ENCODE measurements at regions not wholly inside any gene's neighbourhood (a gene's known extent, or its start where the extent isn't known, plus 50 kb on each side); places are given as distances from the start of the nearest gene placed in this dataset.

DNA sequence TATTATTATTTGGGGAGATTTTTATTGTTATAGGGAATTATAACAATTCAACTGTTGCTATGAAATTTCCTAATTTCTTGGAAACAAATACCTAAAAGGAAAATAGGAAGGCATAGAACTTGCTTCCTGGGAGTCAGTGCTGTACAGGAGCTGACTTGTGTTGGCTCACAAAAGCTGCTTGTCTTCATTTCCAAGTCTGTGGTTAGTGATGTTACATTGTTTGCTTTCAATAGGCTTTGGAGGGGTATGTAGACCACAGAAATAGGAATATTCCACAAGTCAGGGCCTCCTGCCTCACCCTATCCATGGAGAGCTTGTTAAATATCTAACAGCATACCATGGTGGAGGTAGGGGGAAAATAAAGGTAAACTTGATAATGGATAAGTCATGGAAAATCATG lies 688.9 kb upstream of the FAM98A start:
- no peaks in the 10 kb centered on the region for H3K36me3 ChIP-seq (ENCODE audit: control insufficient read depth in 2 of 2, insufficient read depth in 2 of 2, low read length in 2 of 2)
- no peak overlapping the region for H3K9ac ChIP-seq (ENCODE audit: low read length in 2 of 2)
- peaks cover 0 to 2% of the 10 kb centered on the region in 2 donors for H3K9me3 ChIP-seq (ENCODE audit: control insufficient read depth in 2 of 2, low read length in 2 of 2)
- no peaks in the 10 kb centered on the region for H3K27me3 ChIP-seq (ENCODE audit: control insufficient read depth in 1 of 2, insufficient read depth in 2 of 2, low read length in 2 of 2)
- H3K27ac ChIP-seq (ENCODE audit: low read length): no peak overlapping the region
- H3K4me3 ChIP-seq (ENCODE audit: low read length in 2 of 2): no peak overlapping the region
- H3K4me1 ChIP-seq (ENCODE audit: control insufficient read depth, insufficient read depth, low read length): no peaks in the 10 kb centered on the region

DNA sequence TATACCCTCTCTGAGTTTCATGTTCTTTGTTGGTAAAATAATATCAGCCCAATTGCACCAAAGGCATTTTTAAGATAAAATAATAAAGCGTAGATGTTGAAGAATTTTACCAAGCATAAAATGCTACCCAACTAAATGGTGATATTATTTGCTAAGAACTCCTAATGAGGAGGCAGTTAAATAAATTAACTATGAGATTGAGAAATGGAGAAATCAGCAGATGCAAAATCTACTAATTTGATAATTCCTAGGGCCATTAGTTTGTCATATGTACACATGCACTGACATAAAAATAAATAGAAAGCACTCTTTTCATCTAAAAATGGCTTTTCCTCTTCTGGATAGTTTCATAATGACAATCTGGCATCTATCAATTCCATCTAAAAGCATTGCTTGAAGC lies 681.5 kb upstream of the FAM98A start:
- Histone ChIP-seq H3K27ac (ENCODE audit: low read length) (no peak overlapping the region), H3K9ac (ENCODE audit: low read length in 2 of 2) (no peak overlapping the region), H3K27me3 (ENCODE audit: control insufficient read depth in 1 of 2, insufficient read depth in 2 of 2, low read length in 2 of 2) (no peaks in the 10 kb centered on the region), H3K36me3 (ENCODE audit: control insufficient read depth in 2 of 2, insufficient read depth in 2 of 2, low read length in 2 of 2) (no peaks in the 10 kb centered on the region), H3K4me3 (ENCODE audit: low read length in 2 of 2) (no peak overlapping the region), H3K9me3 (ENCODE audit: control insufficient read depth in 2 of 2, low read length in 2 of 2) (peaks cover 0 to 2% of the 10 kb centered on the region in 2 donors), H3K4me1 (ENCODE audit: control insufficient read depth, insufficient read depth, low read length) (no peaks in the 10 kb centered on the region)

DNA sequence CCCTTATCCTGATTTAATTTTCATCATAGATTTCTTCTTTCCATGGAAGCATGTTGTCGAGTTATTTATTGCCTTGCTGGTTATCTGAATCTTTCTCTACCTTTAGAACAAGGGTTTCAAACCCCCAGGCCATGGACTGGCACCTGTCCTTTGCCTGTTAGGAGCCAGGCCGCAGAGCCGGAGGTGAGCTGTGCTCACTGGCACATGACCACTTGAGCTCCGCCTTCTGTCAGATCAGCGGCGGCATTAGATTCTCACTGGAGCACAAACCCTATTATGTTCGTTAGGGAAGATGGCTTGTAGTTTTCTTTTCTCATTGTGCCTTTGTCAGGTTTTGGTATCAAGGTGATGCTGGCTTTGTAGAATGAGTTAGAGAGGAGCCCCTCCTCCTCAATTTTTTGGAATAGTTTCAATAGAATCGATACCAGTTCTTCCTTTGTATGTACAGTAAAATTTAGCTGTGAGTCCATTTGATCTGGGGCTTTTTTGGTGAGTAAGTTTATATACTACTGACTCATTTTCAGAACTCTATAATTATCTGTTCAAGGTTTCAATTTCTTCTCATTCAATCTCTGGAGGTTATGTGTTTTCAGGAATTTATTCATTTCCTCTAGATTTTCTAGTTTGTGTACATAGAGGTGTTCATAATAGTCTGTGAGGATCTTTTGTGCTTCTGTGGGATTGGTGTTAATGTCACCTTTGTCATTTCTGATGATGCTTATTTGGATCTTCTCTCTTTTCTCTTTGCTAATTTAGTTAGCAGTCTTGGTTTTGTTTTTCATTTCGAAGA lies 668.0 kb upstream of the FAM98A start:
- Histone ChIP-seq H3K4me3 (ENCODE audit: low read length in 2 of 2) (no peak overlapping the region), H3K9me3 (ENCODE audit: control insufficient read depth in 2 of 2, low read length in 2 of 2) (no peaks in the 10 kb centered on the region), H3K4me1 (ENCODE audit: control insufficient read depth, insufficient read depth, low read length) (no peaks in the 10 kb centered on the region), H3K36me3 (ENCODE audit: control insufficient read depth in 2 of 2, insufficient read depth in 2 of 2, low read length in 2 of 2) (no peaks in the 10 kb centered on the region), H3K9ac (ENCODE audit: low read length in 2 of 2) (no peak overlapping the region), H3K27ac (ENCODE audit: low read length) (no peak overlapping the region), H3K27me3 (ENCODE audit: control insufficient read depth in 1 of 2, insufficient read depth in 2 of 2, low read length in 2 of 2) (no peaks in the 10 kb centered on the region)

DNA sequence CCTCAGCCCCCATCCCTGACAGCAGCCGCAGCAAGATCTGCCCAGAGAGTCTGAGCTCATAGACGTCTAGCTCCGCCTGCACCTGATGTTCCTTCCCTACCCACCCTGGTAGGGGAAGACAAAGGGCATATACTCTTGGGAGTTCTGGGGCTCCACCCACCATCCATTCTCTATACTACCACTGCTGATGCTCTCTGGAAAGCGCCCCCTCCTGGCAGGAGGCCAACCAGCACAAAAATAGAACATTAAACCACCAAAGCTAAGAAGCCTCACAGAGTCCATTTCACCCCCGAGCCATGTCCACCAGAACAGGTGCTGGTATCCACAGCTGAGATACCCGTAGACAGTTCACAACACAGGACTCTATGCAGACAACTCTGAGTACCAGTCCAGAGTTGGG lies 662.6 kb upstream of the FAM98A start:
- Histone ChIP-seq H3K9me3 (ENCODE audit: control insufficient read depth in 2 of 2, low read length in 2 of 2) (no peaks in the 10 kb centered on the region), H3K4me3 (ENCODE audit: low read length in 2 of 2) (no peak overlapping the region), H3K27ac (ENCODE audit: low read length) (no peak overlapping the region), H3K4me1 (ENCODE audit: control insufficient read depth, insufficient read depth, low read length) (no peaks in the 10 kb centered on the region), H3K9ac (ENCODE audit: low read length in 2 of 2) (no peak overlapping the region), H3K27me3 (ENCODE audit: control insufficient read depth in 1 of 2, insufficient read depth in 2 of 2, low read length in 2 of 2) (no peaks in the 10 kb centered on the region), H3K36me3 (ENCODE audit: control insufficient read depth in 2 of 2, insufficient read depth in 2 of 2, low read length in 2 of 2) (no peaks in the 10 kb centered on the region)

DNA sequence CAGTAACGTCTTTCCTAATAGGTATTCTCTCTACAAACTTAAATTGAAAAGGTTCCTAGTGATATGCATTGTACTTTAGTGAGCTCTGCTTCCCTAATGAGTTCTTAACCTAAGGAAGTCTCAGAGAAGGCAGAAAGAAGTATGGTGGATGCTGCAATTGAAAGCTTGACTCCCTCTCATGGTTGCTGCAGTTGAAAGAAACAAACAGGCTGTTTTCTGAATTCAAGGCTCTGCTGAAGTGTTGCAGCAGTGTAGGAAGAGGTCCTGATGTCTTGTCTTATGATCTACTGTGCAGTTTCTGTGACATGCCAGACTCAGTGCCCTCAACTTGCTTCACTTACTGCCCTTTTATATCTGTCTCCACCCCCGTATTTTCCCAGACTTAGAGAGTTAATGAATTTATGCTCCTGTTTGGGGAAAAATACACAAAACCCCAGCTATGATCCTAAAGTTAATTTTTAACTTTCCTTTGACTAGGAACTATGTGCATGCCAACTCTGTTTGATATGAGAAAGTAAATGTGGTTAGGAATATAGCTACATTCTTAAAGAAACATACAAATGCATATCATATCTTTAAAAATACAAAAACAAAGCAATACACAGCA lies 655.3 kb upstream of the FAM98A start:
- Histone ChIP-seq H3K36me3 (ENCODE audit: control insufficient read depth in 2 of 2, insufficient read depth in 2 of 2, low read length in 2 of 2) (no peaks in the 10 kb centered on the region), H3K4me1 (ENCODE audit: control insufficient read depth, insufficient read depth, low read length) (no peaks in the 10 kb centered on the region), H3K27ac (ENCODE audit: low read length) (no peak overlapping the region), H3K4me3 (ENCODE audit: low read length in 2 of 2) (no peak overlapping the region), H3K27me3 (ENCODE audit: control insufficient read depth in 1 of 2, insufficient read depth in 2 of 2, low read length in 2 of 2) (no peaks in the 10 kb centered on the region), H3K9ac (ENCODE audit: low read length in 2 of 2) (no peak overlapping the region), H3K9me3 (ENCODE audit: control insufficient read depth in 2 of 2, low read length in 2 of 2) (no peaks in the 10 kb centered on the region)

DNA sequence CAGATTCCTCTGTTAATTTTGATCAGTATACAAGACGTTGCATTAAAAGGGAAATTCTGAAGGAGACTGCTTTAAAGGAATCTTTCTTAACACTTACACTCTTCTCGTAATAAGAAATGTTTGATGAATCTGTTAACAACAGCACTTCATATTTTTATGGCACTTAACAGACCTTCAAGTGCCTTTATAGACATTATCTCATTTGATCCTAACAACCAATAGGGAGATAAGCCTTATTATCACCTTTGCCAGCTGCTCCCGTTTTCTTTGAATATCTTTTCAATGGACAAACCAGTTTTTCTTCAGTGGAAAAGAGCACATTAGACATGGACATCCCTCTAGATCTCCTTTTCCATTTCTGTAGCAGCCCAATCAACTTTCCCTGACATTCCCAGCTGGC lies 653.0 kb upstream of the FAM98A start:
- no peaks in the 10 kb centered on the region for H3K27me3 ChIP-seq (ENCODE audit: control insufficient read depth in 1 of 2, insufficient read depth in 2 of 2, low read length in 2 of 2)
- H3K27ac ChIP-seq (ENCODE audit: low read length): no peak overlapping the region
- no peak overlapping the region for H3K4me3 ChIP-seq (ENCODE audit: low read length in 2 of 2)
- H3K9me3 ChIP-seq (ENCODE audit: control insufficient read depth in 2 of 2, low read length in 2 of 2): no peaks in the 10 kb centered on the region
- no peak overlapping the region for H3K9ac ChIP-seq (ENCODE audit: low read length in 2 of 2)
- H3K4me1 ChIP-seq (ENCODE audit: control insufficient read depth, insufficient read depth, low read length): no peaks in the 10 kb centered on the region
- no peaks in the 10 kb centered on the region for H3K36me3 ChIP-seq (ENCODE audit: control insufficient read depth in 2 of 2, insufficient read depth in 2 of 2, low read length in 2 of 2)

DNA sequence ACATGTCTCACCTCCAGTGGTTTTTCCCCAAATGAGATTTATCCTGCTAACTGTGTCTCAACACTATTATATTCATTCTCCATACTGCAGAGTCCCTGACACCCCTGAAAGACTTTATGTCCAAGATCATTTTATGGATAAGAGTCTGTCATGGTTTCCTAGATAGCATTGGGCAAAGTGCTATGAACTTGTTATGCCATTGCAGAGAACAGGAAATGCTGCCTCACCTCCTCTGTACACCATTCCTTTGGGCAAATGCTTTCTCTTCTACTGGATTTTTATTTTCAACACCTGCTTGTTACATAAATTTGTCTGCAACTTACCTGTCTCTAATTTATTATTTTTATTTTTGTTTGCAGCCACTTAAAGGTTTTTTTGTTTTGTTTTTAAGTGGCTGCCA lies 652.5 kb upstream of the FAM98A start:
- Histone ChIP-seq H3K4me3 (ENCODE audit: low read length in 2 of 2) (no peak overlapping the region), H3K27me3 (ENCODE audit: control insufficient read depth in 1 of 2, insufficient read depth in 2 of 2, low read length in 2 of 2) (no peaks in the 10 kb centered on the region), H3K27ac (ENCODE audit: low read length) (no peak overlapping the region), H3K4me1 (ENCODE audit: control insufficient read depth, insufficient read depth, low read length) (no peaks in the 10 kb centered on the region), H3K9ac (ENCODE audit: low read length in 2 of 2) (no peak overlapping the region), H3K9me3 (ENCODE audit: control insufficient read depth in 2 of 2, low read length in 2 of 2) (no peaks in the 10 kb centered on the region), H3K36me3 (ENCODE audit: control insufficient read depth in 2 of 2, insufficient read depth in 2 of 2, low read length in 2 of 2) (no peaks in the 10 kb centered on the region)

DNA sequence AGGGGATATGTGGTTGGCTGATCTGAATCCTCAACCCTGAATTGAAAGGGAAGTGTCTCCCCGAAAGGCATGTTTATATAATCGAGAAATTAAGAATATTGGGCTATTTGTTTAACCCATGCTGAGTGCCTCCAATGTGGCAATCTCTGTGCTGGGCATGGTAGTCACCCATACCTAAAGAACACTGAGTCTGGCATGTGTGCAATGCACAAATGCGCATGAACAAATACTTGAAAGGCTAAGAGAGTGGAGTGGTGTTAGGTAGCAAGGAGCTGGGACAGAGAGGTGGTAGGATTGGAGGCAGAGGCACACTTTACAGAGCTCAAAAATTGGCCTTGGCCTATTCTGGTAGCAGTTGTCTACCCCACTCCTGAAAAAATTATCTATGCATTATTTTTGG lies 645.1 kb upstream of the FAM98A start:
- H3K36me3 ChIP-seq (ENCODE audit: control insufficient read depth in 2 of 2, insufficient read depth in 2 of 2, low read length in 2 of 2): no peaks in the 10 kb centered on the region
- peaks cover 5% of the 10 kb centered on the region for H3K4me1 ChIP-seq (ENCODE audit: control insufficient read depth, insufficient read depth, low read length)
- H3K27ac ChIP-seq (ENCODE audit: low read length): no peak overlapping the region
- no peak overlapping the region for H3K4me3 ChIP-seq (ENCODE audit: low read length in 2 of 2)
- H3K9me3 ChIP-seq (ENCODE audit: control insufficient read depth in 2 of 2, low read length in 2 of 2): no peaks in the 10 kb centered on the region
- no peak overlapping the region for H3K9ac ChIP-seq (ENCODE audit: low read length in 2 of 2)
- no peaks in the 10 kb centered on the region for H3K27me3 ChIP-seq (ENCODE audit: control insufficient read depth in 1 of 2, insufficient read depth in 2 of 2, low read length in 2 of 2)

DNA sequence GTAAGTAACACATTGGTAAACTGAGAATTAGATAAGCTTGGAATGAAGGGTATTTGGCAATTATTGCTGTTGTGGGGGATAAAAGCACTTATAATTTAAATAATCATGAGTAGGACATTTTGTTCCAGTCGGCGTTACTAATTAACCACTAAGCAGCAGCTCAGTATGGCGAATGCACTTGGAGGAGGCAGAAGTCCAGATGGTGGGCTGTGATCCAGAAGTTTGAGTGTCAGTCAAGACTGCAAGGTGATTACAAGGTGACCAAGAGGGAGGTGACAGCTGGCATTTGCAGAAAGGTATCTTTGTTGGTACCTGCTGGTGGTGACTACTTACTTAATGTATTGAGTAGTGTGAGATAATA lies 643.6 kb upstream of the FAM98A start:
- Histone ChIP-seq H3K27ac (ENCODE audit: low read length) (no peak overlapping the region), H3K9ac (ENCODE audit: low read length in 2 of 2) (no peak overlapping the region), H3K36me3 (ENCODE audit: control insufficient read depth in 2 of 2, insufficient read depth in 2 of 2, low read length in 2 of 2) (no peaks in the 10 kb centered on the region), H3K9me3 (ENCODE audit: control insufficient read depth in 2 of 2, low read length in 2 of 2) (no peaks in the 10 kb centered on the region), H3K27me3 (ENCODE audit: control insufficient read depth in 1 of 2, insufficient read depth in 2 of 2, low read length in 2 of 2) (no peaks in the 10 kb centered on the region), H3K4me3 (ENCODE audit: low read length in 2 of 2) (no peak overlapping the region), H3K4me1 (ENCODE audit: control insufficient read depth, insufficient read depth, low read length) (peaks cover 5% of the 10 kb centered on the region)

DNA sequence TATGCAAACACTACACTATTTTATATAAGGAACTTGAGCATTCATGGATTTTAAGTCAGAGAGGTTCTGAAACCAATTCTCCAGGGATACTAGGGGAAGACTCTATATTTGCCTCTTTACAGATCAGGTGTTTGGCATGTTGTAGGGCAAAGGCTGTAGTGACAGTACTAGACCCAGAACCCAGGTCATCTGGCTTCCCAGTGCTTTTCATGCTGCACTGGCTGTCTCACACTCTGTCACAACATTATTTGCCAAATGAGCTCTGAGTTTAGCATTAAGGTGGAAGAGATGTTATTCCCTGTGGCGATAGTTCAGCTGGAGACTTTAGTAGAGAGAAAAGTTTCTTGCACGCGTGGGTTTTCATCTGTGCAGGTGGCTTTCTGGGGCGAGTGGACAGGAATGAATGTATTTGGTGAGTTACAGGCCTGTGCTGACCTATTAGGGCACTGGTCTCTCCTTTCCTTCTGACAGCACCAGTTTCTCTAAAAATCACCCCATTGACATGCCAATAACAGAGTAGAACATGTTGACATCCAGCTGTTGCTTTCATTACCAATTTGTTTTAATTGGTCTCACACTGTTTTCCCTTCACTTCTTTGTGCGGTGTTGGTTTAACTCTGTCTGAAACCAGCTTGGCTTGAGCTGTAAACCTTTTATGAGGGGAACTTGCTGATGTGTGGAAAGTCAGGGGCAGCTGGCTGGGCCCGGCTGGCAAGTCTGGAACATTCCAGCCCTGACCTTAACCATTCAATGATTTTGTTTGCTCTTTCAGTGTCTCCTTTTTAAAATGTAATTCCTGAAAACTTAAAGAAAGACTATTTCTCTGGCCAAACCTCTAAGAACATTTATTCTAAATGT lies 643.0 kb upstream of the FAM98A start:
- no peak overlapping the region for H3K4me3 ChIP-seq (ENCODE audit: low read length in 2 of 2)
- peaks cover 5% of the 10 kb centered on the region for H3K4me1 ChIP-seq (ENCODE audit: control insufficient read depth, insufficient read depth, low read length)
- no peak overlapping the region for H3K27ac ChIP-seq (ENCODE audit: low read length)

More for the DNA sequence above, 643.0 kb upstream of the FAM98A start:
- no peak overlapping the region for H3K9ac ChIP-seq (ENCODE audit: low read length in 2 of 2)
- no peaks in the 10 kb centered on the region for H3K36me3 ChIP-seq (ENCODE audit: control insufficient read depth in 2 of 2, insufficient read depth in 2 of 2, low read length in 2 of 2)
- H3K9me3 ChIP-seq (ENCODE audit: control insufficient read depth in 2 of 2, low read length in 2 of 2): no peaks in the 10 kb centered on the region
- H3K27me3 ChIP-seq (ENCODE audit: control insufficient read depth in 1 of 2, insufficient read depth in 2 of 2, low read length in 2 of 2): no peaks in the 10 kb centered on the region
